ENCODE measurements at regions not wholly inside any gene's neighbourhood (a gene's known extent, or its start where the extent isn't known, plus 50 kb on each side); places are given as distances from the start of the nearest gene placed in this dataset.

DNA sequence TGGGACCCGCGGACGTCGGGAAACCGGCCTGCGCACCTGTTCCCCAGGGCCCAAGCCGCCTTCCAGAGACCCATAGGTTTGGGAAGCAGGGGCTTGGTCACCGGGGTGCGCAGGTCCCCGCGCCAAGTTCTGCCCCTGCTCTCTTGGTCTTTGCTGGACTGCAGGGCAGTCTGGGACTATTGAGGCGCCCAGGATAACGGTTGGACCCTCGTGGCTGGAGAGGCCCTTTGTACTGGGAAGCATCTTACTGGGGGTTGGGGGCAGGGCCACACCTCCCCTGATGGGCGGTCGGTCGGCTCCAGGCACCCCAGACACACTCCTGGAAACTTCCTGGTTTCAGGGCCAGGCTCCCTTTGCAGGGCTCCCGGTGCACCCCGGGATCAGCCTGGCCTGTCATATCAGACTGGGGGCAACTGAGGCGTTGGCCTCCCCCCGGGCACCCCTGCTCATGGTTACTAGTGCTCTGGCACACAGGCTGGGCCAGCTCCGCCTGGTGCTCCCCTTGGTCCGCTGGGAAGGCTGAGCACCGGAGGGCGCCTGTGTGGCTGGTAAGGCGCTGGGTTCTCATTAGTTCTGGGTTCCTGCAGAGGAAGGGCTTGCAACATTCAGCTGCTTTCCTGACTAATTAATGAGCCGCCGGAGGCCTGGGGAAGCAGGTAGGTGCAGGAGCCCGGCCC lies 1250.5 kb downstream of the BRD1 start:
- FAIRE-seq (no peak), DNase-seq (ENCODE audit: insufficient read length, low spot score) (no peak)
- TF ChIP-seq, protein P1, sequence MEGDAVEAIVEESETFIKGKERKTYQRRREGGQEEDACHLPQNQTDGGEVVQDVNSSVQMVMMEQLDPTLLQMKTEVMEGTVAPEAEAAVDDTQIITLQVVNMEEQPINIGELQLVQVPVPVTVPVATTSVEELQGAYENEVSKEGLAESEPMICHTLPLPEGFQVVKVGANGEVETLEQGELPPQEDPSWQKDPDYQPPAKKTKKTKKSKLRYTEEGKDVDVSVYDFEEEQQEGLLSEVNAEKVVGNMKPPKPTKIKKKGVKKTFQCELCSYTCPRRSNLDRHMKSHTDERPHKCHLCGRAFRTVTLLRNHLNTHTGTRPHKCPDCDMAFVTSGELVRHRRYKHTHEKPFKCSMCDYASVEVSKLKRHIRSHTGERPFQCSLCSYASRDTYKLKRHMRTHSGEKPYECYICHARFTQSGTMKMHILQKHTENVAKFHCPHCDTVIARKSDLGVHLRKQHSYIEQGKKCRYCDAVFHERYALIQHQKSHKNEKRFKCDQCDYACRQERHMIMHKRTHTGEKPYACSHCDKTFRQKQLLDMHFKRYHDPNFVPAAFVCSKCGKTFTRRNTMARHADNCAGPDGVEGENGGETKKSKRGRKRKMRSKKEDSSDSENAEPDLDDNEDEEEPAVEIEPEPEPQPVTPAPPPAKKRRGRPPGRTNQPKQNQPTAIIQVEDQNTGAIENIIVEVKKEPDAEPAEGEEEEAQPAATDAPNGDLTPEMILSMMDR (IDR thresholded peaks at IDR 0.05; ENCODE audit: insufficient read depth, missing control alignments), result peak; percentile 3

DNA sequence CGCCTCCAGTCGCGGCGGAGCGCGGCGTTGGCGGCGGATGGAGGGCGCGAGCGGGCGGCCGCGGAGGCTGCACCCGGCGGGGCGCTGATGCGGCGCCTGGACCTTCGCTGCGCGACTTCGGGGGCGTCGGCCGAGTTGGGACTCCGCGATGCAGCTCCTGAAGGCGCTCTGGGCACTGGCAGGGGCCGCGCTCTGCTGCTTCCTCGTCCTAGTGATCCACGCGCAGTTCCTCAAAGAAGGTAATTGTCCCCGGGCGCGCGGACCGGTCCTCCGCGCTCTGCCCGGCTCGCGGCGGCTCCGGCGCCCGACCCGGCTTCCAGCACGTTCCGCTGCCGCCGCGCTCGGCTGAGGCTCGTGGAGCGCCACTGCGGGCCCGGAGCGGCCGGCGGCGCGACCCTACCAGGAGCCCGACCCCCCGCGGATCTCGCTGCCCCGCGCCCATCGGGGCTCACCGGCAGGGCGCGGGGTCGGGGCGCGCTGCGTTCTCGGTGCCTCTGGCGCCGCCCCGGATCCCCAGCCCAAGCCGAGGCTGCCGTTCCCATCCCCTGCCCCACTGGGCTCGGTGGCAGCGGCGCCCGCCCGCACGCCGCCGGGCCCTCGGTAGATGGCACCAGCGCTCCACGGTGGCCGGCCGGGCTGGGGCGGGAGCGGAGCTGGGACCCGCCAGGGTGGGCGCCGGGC lies 1251.2 kb downstream of the BRD1 start:
- no peak for DNase-seq (ENCODE audit: insufficient read length, low spot score)
- no peak for FAIRE-seq

DNA sequence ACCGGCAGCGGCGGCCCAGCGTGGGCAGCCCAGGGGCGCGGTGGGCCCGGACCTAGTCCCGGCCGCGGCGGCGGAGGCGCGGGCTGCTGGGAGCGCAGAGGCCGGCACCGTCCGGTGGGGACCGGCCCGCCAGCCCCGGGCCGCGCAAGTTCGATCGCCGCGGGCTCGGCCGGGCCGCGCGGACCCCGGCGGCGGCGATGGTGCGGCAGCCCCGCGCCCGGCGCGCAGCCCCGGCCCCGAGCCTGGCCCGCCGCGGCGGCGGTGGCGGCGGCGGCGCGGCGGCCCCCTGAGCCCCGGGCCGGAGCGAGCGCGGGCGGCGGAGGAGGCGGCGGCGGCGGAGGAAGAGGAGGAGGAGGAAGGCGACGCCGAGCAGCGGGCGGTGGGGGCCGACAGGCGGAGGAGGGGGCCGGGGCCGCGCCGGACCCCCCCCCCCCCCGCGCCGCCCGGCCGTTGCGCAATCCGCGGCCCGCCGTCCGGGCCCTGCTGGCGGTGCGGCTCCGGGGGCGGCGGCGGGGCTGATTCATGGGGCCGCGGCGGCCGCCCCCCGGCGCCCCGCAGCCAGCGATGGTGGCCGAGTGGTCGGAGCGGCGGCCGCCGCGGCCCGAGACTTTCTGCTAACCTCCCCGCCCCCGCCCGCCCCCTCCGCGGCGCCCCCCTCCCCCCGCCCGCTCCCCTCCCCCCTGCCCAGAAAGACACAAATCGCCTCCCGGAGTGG lies 1251.9 kb downstream of the BRD1 start:
- no peak for DNase-seq (ENCODE audit: insufficient read length, low spot score)
- no peak for FAIRE-seq
- TF ChIP-seq, protein P1 (IDR thresholded peaks at IDR 0.05; ENCODE audit: insufficient read depth, missing control alignments), result no peak

More for the DNA sequence above, 1251.2 kb downstream of the BRD1 start:
- TF ChIP-seq, protein P1 (IDR thresholded peaks at IDR 0.05; ENCODE audit: insufficient read depth, missing control alignments), result peak; percentile 24

DNA sequence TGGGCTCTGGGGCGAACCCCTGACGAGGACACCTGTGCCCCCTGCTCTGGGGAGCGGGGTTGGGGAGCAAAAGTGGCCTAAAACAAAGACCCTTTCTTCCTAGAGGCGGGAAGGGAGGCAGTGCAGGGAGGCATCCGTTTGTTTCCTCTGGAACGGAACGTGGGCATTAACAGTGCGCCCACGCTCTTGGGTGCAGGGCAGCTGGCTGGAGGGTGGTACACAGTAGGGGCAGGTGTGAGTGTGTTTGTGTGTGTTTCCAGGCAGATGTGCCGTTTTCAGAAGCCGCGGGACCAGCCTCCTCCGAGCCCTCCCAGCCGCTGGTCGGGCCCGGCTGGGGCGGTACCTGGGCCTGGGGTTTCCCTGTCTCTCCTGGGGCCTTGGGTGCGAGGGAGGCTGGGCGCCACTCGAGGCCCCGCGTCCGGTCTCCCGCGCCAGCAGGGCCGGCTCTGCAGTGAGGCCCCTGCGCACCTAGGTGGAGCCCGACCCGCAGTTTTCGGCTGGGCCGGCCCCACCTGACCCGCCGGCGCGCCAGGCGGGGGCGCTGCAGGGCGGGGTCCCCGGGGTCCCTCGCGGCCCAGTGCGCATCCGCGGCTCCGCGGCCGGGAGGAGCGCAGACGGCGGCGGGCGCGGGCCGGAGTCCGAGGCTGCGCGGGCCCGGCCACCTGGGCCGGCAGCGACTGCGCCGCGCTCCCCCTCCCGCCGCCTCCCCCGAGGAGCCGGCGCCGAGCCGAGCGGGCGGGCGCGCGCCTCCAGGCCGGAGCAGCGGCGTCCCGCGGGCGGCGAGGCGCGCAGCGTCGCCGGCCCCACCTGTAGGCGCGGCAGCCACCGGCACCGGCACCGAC lies 1252.7 kb downstream of the BRD1 start:
- FAIRE-seq (no peak), DNase-seq (ENCODE audit: insufficient read length, low spot score) (peak; percentile 31)
- TF ChIP-seq, protein P1 (IDR thresholded peaks at IDR 0.05; ENCODE audit: insufficient read depth, missing control alignments), result peak; percentile 43

DNA sequence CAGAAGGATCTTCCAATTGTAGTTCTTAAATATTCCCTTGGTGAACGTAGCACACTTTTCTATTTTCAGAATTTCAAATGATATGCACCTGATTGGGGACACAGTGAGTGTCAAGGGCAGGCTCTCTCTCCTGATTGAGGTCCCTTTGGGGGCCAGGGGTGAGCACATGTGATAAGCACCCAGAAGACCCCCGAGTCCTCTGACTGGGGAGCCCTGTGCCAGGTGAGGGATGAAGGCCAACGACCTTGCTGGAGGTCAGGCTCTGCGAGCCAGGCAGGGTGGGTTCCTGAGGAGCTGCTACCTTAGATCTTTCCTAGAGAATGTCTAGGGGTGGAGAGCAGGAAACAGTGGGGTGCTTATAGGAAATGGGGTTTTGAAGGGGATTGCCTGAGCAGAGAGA lies 1253.9 kb downstream of the BRD1 start:
- FAIRE-seq, result no peak
- DNase-seq (ENCODE audit: insufficient read length, low spot score), result no peak
- TF ChIP-seq, protein P1 (IDR thresholded peaks at IDR 0.05; ENCODE audit: insufficient read depth, missing control alignments), result no peak

DNA sequence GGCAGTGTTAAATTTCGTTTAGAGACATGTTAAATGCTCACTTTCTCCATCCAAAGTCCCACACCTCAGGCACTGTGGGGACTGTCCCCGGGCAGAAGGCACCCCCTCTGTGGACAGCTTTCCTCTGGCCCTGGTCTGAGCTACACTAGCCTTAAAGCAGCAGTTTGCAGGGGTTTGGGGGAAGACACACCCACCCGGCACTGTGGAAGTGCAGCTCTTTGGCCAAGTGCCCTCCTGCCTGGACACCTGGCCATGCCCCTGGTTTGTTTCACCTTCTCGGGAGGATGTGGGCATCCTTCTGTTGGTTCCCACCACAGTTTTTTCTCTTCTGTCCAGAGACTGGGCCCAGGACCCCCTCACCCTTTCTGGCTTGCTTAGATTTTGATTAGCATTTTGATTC lies 1254.7 kb downstream of the BRD1 start:
- TF ChIP-seq, protein P1 (IDR thresholded peaks at IDR 0.05; ENCODE audit: insufficient read depth, missing control alignments), result no peak
- no peak for DNase-seq (ENCODE audit: insufficient read length, low spot score)
- FAIRE-seq, result no peak

Data from D721Med (cell line).